Left lung (tissue), 4 donors: ENCODE measurements at regions not wholly inside any gene's neighbourhood (a gene's known extent, or its start where the extent isn't known, plus 50 kb on each side); places are given as distances from the start of the nearest gene placed in this dataset.

ENCODE experiments used
- ATAC-seq: fragments of 200-7000 bp; cut with Tn5 transposase; one replicate; pipeline ENCODE4 v1.9.1; 2020; ENCODE audit warnings: moderate library complexity
- DNase-seq, 4 donors: peaks; one replicate each; pipeline ENCODE4 v3.0.0-alpha.2; 2013 to 2020
- H3K27ac ChIP-seq, 2 donors: fragments of 200-600 bp; sonication (generic) in 1 of 2; one replicate each; pipeline versions ENCODE4 v1.5.0 to v1.8.0; 2020 to 2021
- H3K27me3 ChIP-seq, 2 donors: fragments of 200-600 bp; sonication (generic) in 1 of 2; one replicate each; pipeline versions ENCODE4 v1.5.0 to v1.8.0; 2020 to 2021
- H3K36me3 ChIP-seq, 2 donors: fragments of 200-600 bp; sonication (generic) in 1 of 2; one replicate each; pipeline versions ENCODE4 v1.5.0 to v1.8.0; 2020 to 2021
- H3K4me1 ChIP-seq, 2 donors: fragments of 200-600 bp; one replicate each; pipeline ENCODE4 v1.8.0; 2021
- H3K4me3 ChIP-seq, 2 donors: fragments of 200-600 bp; sonication (generic) in 1 of 2; one replicate each; pipeline versions ENCODE4 v1.5.0 to v1.8.0; 2020 to 2021; ENCODE audit warnings: mild to moderate bottlenecking in 1 of 2
- H3K9me3 ChIP-seq, 2 donors: fragments of 200-600 bp; sonication (generic) in 1 of 2; one replicate each; pipeline versions ENCODE4 v1.5.0 to v1.8.0; 2020 to 2021
- intact Hi-C, 2 donors: fragments of 100-400 bp; cut with DNase I; formaldehyde crosslinking; loops; one replicate each; pipeline versions ENCODE4 v1.11.2 to v1.14.2; 2022
- TF ChIP-seq, protein P1 (sequence below), 2 donors: fragments of 200-600 bp; sonication (generic) in 1 of 2; IDR thresholded peaks; one replicate each; pipeline versions ENCODE4 v1.5.0 to v1.8.0; 2021; ENCODE audit warnings: antibody characterized with exemption in 2 of 2
- donor health status: DM: no; HTN: yes; CAD: no.
- donor health status: DM: no; HTN: no; CAD: no.

DNA sequence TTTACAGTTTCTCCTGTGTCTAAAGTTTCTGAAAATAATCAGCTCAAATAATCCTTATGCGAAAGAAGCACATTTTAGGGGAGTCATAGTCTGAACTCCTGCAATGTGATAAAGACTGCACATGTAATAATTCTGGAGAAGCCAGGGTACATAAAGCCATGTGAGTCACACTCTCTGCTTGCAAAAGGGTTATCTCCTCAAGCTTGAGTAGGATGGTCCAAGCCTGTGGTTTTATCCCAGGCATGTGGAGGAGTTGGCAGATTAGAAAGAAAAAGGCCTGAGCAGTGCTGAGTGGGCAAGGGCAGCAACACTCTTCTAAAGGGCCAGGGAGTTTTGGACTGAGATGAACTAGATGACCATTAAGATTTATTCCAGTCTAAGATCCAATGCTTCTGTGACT, 220.4 kb downstream of the RHOU start:
- intact Hi-C loops, result no loop called here
- no peaks in the 10 kb centered on the region for H3K9me3 ChIP-seq
- H3K27ac ChIP-seq, result no peak overlapping the region
- H3K27me3 ChIP-seq, result no peaks in the 10 kb centered on the region
- no peak for DNase-seq
- peaks cover 0 to 3% of the 10 kb centered on the region in 2 donors for H3K4me1 ChIP-seq
- H3K36me3 ChIP-seq, result no peaks in the 10 kb centered on the region
- no peak overlapping the region for H3K4me3 ChIP-seq
- TF ChIP-seq, protein P1, sequence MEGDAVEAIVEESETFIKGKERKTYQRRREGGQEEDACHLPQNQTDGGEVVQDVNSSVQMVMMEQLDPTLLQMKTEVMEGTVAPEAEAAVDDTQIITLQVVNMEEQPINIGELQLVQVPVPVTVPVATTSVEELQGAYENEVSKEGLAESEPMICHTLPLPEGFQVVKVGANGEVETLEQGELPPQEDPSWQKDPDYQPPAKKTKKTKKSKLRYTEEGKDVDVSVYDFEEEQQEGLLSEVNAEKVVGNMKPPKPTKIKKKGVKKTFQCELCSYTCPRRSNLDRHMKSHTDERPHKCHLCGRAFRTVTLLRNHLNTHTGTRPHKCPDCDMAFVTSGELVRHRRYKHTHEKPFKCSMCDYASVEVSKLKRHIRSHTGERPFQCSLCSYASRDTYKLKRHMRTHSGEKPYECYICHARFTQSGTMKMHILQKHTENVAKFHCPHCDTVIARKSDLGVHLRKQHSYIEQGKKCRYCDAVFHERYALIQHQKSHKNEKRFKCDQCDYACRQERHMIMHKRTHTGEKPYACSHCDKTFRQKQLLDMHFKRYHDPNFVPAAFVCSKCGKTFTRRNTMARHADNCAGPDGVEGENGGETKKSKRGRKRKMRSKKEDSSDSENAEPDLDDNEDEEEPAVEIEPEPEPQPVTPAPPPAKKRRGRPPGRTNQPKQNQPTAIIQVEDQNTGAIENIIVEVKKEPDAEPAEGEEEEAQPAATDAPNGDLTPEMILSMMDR (IDR thresholded peaks at IDR 0.05), result no peak
- ATAC-seq, result peak; percentile 85

GRCh38 chr1:228956864-228957263, 221.6 kb downstream of the RHOU start:
- no peaks in the 10 kb centered on the region for H3K9me3 ChIP-seq
- intact Hi-C loops, result no loop called here
- no peaks in the 10 kb centered on the region for H3K36me3 ChIP-seq
- H3K27me3 ChIP-seq, result no peaks in the 10 kb centered on the region
- DNase-seq, result no peak
- TF ChIP-seq, protein P1 (IDR thresholded peaks at IDR 0.05), result no peak
- no peak overlapping the region for H3K4me3 ChIP-seq
- ATAC-seq, result no peak
- H3K27ac ChIP-seq, result no peak overlapping the region
- peaks cover 0 to 10% of the 10 kb centered on the region in 2 donors for H3K4me1 ChIP-seq

DNA sequence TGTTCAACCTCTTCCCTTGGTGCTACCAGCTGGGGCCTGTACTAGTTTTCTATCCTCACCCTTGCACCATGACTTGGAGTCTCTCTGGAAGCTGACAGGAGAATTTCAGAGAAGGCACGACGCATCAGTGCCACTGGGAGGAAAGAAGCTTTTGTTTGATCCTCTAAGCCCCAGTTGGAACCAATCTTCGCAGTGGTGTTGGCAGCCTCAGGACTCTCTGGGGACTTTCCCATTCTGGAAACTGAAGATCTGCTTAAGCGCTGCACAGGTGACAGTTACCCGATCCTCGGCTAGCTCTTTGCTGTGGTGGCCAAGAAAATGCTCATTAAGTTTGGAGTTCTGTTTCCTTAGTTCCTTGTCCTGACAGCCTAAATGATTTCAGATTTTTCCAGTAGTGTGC, 222.3 kb downstream of the RHOU start:
- Histone ChIP-seq H3K27ac (no peak overlapping the region), H3K4me1 (peaks cover 0 to 10% of the 10 kb centered on the region in 2 donors), H3K4me3 (no peak overlapping the region), H3K27me3 (no peaks in the 10 kb centered on the region), H3K9me3 (no peaks in the 10 kb centered on the region), H3K36me3 (no peaks in the 10 kb centered on the region)
- DNase-seq (no peak), ATAC-seq (no peak)
- TF ChIP-seq, protein P1 (IDR thresholded peaks at IDR 0.05), result no peak
- intact Hi-C loops, result no loop called here

GRCh38 chr1:228958121-228958520, 222.8 kb downstream of the RHOU start:
- no peak overlapping the region for H3K4me3 ChIP-seq
- H3K9me3 ChIP-seq, result no peaks in the 10 kb centered on the region
- H3K4me1 ChIP-seq, result peaks cover 0 to 10% of the 10 kb centered on the region in 2 donors
- no peak for DNase-seq
- no peaks in the 10 kb centered on the region for H3K36me3 ChIP-seq
- TF ChIP-seq, protein P1 (IDR thresholded peaks at IDR 0.05), result no peak
- H3K27ac ChIP-seq, result no peak overlapping the region
- no peaks in the 10 kb centered on the region for H3K27me3 ChIP-seq
- no peak for ATAC-seq
- intact Hi-C loops, result no loop called here

GRCh38 chr1:228958741-228959140, 223.5 kb downstream of the RHOU start:
- intact Hi-C loops, result no loop called here
- DNase-seq (no peak), ATAC-seq (no peak)
- H3K27ac ChIP-seq, result no peak overlapping the region
- no peaks in the 10 kb centered on the region for H3K9me3 ChIP-seq
- TF ChIP-seq, protein P1 (IDR thresholded peaks at IDR 0.05), result no peak
- no peaks in the 10 kb centered on the region for H3K36me3 ChIP-seq
- peaks cover 3 to 13% of the 10 kb centered on the region in 2 donors for H3K4me1 ChIP-seq
- H3K4me3 ChIP-seq, result no peak overlapping the region
- no peaks in the 10 kb centered on the region for H3K27me3 ChIP-seq
